SKM-1 treated with dmso at 0.1 percent for 144 hours (cell line): ENCODE measurements at regions not wholly inside any gene's neighbourhood (a gene's known extent, or its start where the extent isn't known, plus 50 kb on each side); places are given as distances from the start of the nearest gene placed in this dataset.

Source experiments
- DNase-seq: peaks from one replicate; lab custom pipeline; 2025; ENCODE audit not compliant: unreplicated experiment; lab: John Stamatoyannopoulos, UW

DNA sequence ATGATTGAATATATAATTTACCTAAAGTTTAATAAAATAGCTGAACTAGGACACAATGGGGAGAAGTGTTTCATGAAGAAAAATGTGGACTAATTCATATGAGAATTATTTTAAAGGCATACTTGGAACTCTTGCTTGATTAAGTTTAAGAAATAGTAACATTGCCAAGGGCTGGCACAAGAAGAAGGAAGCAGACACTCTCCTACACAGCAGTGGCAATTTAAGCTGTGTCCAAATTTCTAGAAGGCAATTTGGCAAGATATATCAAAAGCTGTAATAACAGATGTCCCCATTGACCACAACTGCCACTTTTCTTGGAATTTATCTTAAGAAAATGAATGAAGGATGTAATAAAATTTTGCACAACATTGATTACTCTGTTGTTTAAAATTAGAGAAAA lies 209.5 kb upstream of the S100G start:
- DNase-seq: no peak

DNA sequence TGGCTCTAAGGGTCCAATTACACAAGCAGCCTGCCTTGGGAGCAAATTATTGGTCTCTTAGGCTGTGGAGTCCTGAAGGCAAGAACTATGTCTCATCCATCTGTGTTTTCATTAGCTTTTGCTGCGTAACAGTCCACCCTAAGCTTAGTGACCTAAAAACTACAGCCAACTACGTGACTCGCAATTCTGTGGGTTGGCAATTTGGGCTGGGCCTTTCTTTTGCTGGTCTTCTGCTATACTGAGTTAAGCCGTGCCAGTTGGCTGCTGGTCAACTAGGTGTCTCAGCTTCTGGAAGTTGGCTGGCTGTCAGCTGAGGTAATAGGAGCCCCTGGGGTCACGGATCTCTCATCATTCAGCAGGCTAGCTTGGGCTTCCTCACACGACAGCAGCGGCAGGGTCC lies 205.6 kb upstream of the S100G start:
- no peak for DNase-seq

DNA sequence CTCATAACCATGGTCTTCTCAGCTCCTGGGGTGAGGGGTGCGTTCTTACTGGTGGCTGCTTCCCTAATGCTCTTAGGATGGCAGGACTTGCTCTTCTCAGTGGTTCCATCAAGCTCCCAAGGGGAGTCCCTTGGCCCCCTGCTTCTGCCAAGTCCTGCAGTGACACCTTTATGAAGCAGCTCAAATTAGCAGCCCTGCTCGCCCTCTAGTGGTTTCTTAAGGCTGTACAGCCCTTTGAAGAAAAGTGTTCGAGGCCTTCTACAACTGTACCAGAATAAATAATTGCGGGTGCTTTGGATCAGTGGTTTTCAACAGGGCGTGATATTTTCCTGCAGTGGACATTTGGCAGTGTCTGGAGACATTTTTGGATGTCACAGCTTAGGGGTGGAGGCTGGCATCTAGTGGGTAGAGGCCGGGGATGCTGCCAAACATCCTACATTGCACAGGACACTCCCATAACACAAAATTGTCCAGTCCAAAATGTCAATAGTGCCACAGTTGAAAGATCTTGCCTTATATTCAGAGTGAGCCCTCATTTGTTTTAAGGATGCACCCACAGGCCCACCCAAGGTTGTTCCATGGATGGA lies 204.7 kb upstream of the S100G start:
- peak; percentile 20 for DNase-seq

DNA sequence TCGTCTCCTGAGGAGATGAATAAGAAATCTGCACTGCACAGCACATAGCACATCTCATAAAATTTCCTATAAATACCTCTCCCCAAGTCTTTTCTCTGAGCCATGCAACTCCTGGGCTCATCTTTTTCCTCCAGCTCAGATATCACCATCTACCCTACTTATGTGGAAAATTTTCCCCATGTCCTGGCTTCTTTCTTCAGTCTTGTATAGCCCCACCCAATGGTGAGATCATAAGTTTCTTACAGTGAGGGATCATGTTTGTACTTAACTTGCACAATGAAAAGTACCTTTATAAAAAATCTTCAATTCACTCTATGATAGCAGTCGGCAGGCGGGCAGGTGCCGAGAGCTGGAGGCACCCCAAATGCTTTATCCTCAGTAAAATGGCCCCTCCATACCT lies 198.6 kb upstream of the S100G start:
- no peak for DNase-seq

DNA sequence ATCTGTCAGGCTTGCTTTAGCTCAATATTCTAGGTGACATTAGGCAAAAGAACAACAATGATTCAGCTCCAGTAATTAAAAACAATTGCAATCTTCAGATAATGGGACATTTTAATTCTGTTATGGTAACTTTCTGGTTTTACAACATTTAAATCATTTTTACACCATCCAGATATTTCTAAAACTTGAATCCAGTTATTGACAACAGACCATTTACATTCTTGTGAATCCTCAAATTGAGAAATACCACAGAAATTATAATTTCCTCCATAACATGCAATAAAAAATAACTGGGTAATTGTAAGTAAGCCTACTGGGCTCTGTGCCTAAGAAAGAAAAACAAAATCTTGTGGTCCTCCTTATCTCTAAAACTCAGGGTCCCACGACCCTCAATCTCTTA lies 195.0 kb upstream of the S100G start:
- DNase-seq: no peak

DNA sequence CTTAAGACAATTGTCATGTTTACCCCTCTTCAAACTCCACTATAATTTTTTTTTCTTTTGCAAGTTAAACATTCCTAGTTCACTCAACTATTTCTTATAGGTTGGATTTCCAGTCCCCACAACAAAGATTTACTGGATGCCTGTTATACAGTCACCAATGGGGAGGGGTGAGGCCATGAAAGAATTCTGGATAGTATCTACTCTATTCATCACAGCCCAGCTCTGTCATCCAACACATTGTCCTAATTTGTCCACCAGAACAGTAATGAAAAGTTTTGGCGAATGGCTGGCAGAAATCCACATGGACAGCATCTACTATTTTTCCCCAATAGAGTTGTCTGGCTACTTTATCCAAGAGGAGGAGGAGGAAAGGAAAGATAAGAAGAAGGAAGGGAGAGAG lies 192.7 kb upstream of the S100G start:
- no peak for DNase-seq

DNA sequence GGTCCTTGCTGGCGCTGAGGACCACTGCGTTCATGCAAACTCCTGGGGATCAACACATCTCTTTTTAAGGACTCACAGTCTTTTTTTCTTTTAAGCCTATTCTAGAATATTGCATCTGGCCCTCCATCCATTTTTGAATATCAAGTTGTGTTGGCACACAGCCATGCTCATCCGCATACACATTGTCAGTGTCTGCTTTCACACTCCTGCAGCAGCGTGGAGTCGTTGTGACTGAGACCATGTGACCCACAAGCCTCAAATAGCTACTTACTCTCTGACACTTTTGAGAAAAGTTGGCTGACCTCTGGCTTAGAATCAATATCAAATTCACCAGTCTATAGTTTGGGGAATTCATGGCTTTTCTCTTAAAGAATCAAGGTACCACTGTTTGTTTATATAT lies 191.8 kb upstream of the S100G start:
- no peak for DNase-seq

DNA sequence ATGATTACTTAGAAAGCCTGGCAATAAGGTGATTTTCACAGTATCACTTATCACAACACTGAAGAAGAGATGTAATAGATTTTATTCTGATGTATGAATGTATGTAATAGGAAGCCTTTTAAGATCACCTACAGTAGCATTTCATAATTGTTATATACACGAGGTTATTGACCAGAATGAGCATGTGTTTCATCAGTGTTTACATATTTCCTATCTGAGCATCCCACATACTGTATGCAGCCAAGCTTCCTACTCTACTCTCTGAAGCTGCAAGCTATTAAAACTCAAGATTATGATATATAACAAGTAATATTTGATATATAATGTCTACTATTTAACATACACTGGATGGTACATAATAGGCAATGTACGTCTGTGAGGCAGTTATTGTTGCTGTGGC lies 190.9 kb upstream of the S100G start:
- no peak for DNase-seq

DNA sequence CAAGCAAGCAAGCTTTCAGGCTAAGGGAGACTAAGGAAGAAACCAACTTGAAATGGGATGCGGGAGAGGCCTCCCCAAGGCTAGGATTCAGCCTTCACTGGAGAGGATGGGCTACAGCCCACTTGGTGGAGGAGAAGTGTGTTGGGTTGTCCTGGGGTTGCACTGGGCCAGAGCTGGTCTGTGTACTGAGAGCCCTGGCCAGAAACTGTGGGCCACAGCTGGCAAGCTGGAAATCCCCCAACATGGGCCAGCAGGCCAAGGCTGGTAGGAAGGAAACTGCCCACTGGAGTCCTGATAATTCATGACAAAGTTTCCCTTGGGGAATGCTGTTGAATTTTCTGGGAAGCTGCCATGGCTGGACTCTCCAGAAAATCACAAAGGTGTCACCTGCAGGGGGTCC lies 188.0 kb upstream of the S100G start:
- no peak for DNase-seq

DNA sequence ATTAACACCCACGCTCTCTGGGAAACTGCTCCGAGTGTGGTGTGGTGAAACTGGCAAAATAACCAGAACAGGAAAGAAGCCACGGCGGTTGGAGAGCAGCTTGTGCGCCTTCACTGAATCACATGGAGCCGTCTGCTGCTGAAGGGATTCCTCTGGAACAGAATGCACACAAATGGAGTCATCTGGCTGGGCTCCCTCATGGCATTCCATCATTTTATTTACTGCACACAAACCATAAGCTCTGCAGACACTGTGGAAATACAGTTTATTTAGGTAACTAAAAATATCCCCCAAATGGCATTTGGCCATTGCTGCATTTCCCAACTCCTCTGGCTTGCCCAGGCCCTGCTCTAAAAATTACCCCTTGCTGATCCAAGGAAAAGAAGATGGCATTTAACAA lies 187.0 kb upstream of the S100G start:
- no peak for DNase-seq

DNA sequence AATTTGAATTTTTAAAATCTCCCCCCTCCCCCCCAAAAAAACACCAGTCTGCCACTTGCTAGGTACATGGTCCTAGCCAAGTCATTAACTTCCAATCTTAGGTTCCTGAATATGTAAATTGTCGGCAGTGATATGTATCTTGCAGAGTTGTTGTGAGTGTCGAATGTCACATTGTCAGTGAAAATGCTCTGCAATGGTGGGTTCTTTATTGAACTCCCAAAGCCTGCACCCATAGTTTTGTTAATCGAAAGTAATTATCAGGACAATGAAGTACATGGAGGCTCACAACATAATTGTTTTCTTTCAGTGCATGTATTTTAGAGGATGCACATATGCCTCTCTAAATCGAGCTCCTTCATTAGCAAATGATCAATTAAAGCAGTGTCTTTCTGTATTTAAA lies 185.6 kb upstream of the S100G start:
- no peak for DNase-seq

DNA sequence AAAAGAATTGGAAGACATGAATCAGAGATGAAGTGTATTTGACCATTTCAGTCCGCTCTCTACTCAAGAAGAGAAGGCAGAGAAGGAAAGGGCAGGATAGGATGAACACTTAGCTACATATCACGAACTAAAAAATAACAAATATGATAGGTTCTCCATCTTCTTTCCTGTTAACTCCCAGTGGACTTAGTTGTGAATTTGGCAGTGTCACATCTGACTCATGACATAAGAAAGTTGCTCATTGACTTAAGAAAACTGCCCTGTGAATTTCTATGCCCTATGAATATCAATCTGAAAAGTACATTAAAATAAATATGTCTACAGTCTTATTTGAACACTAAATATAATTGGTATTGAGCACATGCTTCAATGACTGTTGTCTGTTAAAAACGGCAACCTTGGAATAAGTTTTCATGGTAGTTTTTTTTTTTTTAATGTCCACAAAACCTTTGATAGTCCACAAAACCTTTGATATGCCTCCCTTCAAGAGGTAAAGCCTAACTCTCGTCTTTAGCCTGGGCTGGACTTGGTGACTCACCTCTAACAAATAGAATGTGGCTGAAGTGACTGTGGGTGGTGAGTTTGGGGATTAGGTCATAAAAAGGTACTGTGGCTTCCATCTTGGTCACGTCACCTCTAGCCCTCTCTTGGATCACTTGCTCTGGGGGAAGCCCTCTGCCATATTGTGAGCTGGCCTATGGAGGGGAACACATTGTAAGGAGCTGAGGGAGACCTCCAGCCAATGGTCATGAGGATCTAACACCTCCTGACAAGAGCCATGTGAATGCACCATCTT lies 184.7 kb upstream of the S100G start:
- DNase-seq: no peak

DNA sequence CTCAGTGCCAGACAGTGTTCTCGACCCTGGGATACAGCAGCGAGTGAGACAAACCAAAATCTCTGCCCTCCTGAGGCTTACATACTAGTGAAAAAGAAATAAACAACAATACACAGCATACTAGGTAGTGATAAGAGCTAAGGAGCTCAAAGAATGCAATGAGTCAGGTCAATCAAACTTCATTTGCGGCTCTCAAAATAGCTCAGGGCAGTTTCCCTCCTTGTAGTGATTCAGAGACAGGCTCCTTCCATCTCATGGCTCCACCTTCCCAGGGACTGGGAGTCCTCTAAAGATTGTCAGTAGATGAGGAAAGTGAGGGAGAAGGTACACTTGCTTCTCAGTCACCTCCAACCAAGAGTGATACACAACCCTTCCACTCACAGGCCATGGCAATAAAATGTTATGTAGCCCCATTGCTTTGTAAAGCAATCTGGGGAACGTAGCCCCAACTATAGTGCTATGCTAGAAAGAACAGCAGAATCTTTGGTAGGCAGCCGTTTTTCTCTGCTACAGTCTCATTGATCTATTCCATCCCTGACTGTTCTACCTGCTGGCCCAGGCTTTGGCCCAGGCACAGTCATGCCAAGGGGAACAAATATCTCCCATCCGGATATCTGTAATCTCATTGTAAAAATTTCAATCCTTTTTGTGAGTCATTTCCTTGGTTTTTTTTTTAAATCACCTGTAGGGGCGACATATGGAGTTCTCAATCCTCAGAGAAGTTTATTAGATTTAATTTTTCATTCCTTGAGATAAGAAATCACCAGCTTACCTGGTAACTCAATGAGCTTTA lies 183.1 kb upstream of the S100G start:
- no peak for DNase-seq

DNA sequence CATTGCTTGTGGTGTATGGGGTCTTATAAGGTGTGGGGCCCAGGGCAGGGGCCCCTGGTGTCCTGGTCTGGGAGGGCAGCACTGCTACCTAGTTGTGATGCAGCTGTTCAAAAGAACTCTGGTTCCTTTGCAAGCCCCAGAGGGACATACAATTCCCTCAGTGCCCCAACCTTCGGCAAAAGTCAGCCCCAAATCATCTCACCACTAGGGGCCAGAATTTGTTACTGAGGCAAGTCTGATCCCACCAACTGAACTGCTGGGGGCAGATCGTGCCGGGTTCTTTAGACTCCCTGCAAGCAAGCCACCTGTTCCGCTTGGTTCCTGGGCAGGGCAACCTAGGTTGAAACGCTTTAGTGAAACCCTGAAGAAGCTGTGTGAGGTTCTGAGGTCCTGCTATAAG lies 180.1 kb upstream of the S100G start:
- no peak for DNase-seq

DNA sequence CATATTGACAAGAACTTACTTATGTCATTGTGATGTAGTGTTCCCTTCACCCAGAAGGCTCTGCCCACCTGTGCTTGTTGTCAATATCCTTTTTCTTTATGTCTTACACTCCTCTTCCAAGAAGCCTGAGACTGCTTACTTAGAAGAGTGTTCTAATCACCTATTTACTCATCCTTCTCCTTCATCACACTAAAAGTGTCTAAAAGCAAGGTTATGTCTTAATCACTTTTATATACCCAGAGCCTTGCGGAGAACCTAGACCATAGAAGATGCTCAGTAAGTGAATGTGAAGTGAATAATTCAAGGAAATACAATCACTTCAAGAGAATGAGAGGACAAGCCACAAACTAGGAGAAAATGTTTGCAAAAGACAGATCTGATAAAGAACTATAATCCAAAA lies 177.6 kb upstream of the S100G start:
- DNase-seq: no peak

DNA sequence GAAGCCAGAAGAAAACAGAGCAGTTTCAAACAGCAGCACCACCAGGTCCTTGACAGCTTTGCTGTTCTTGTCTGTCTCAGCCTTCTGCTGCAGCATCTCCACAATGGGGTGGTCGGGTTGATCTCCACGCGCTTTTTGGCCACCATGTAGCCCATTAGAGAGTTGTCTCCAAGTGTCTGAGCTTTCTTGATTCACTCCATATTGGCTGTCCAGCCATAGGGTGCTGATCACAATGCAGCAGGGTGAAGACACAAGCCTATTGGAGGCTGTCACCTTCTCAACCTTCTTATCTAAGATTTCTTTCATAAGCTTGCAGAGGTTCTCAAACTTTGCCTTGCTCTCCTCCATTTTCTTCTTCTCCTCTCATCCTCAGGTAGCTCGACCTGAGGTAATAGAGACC lies 175.4 kb upstream of the S100G start:
- DNase-seq: no peak

DNA sequence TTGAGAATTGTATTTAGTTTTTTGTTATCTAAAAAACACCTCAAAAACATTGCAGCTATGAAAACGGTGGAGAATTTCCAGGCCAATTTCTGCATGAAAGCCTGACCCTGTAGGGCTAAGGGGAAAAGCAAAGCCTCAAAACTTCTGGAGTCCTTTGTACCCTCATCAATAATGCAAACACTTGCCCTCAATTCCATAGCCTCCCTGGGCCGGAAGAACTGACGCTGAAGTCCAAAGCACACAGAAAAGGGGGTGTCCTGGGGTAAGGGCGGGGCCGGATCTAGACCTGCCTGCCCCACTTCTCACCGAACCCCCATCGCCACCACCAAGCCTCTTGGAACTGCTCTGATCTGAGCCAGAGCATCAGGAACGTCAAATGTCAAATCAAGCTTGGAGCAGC lies 173.9 kb upstream of the S100G start:
- DNase-seq: no peak

DNA sequence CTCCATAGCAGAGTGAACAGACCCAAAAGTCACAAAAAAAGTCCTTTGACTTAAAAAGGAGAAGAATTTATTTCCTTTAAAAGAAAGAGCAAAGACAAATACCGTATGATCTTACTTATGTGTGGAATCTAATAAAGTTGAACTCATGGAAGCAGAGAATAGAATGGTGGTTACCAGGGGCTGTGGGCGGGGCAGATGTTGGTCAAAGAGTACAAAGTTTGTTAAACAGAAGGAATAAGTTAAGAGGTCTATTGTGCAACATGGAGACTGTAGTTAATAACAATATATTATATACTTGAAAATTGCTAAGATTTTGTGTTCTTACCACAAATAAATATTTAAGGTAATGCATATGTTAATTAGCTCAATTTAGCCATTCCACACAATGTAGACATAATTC lies 173.3 kb upstream of the S100G start:
- DNase-seq: no peak

DNA sequence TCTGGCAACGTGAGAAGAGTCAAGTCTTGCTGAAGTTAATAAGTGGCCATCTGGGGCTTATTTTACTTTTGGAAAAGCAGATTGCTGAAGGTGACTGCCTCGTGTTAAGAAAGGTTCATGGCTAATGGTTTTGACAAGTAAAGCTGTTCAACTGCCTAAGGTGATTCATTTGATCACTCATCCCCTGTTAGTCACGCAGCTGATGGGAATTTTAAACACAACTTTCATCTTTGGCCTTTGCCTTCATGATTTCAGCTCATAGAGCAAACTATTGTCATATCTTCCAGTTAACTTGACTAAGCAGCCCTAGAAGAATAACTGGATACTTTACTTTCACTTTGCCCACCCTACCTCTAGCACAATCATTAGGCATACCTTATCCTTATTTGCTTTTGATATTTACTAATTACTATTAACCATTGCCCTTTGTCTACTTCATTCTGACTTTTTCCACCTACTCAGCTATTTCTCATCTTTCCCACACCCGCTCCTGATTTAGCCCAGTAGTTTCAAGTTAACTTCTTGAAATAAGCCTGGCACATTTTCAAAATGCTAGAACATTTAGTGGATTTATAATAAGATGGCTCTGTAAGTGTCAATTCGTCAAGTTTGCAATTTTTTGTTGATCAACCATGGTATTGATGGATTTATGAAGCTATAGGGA lies 170.6 kb upstream of the S100G start:
- DNase-seq: no peak

DNA sequence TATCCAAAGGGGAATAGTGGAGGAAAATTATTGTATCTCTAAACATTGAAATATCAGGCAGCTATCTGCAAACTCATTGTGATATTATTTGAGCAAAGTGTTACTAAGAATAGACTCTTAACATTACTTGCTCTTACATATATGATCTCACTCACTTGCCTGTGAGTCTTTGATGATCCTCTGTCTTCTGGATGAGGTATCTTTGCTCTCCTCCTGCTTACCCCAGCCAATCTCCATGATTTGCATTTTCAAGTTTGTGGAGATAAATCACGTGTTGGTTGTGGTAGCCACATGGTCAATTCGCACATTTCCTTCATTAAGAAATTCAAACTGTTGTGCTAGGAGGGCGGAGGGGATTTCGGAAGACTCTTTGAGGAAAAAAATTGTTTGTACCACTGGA lies 169.9 kb upstream of the S100G start:
- DNase-seq: no peak

DNA sequence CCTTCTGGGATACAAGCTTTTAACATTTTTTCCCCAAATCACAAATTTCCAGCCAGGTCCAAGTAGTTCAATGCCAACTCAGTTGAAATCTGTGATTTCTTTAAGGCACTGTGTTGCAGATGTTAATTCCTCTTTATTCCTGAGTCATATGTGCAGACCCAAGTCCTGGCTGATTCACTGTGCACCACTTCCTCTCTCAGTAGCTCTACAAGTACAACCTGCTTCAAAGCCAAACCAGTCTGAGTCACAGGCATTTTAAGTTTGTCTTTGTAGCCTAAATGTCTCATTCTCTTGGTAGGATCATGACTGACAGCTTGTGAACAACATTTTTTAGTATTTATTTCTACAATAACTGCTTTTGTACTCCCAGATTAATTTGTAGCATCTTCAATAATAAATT lies 165.6 kb upstream of the S100G start:
- DNase-seq: peak; percentile 70
